Kidney epithelial cell (primary cell): ENCODE measurements at regions not wholly inside any gene's neighbourhood (a gene's known extent, or its start where the extent isn't known, plus 50 kb on each side); places are given as distances from the start of the nearest gene placed in this dataset.

Source experiments
- DNase-seq: peaks from one replicate; pipeline ENCODE4 v3.0.0-alpha.2; 2010; ENCODE audit warnings: low read depth
- H3K27me3 ChIP-seq: 2 replicates; pipeline ENCODE4 v1.6.0; 2011; ENCODE audit warnings: low read length; ENCODE audit not compliant: control insufficient read depth, insufficient read depth
- H3K36me3 ChIP-seq: 2 replicates; pipeline ENCODE4 v1.5.1; 2011; ENCODE audit warnings: low read length; ENCODE audit not compliant: control insufficient read depth, insufficient read depth
- H3K4me3 ChIP-seq: 2 replicates; pipeline ENCODE4 v1.5.1; 2011; ENCODE audit warnings: low read depth, mild to moderate bottlenecking, control low read depth, low read length
- TF ChIP-seq, protein P1 (sequence below): IDR thresholded peaks from 2 replicates; pipeline ENCODE4 v1.5.1; 2011; ENCODE audit warnings: mild to moderate bottlenecking, moderate library complexity, low read length, control low read depth, inconsistent platforms; ENCODE audit not compliant: insufficient read depth, poor library complexity, severe bottlenecking

DNA sequence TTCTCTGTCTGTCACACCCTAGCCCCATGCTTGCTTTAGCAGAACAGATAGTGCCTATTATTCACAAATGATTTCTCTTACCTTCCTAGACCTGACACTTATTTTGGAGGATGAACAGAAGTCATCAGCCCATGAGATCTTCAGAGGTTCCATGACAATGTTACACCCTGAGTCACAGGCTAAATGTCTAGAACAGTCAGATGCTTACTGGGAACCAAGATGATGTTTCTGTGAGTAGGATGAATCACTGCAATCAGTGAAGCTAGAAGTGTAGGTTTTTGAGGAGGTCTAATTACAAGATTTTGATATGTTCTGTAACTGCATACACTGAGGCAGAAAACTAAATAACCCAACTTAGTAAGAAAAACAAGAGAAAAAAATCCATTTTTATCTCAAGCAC is 123.0 kb upstream of the THUMPD2 start:
- Histone ChIP-seq H3K36me3 (no peaks in the 10 kb centered on the region), H3K27me3 (no peaks in the 10 kb centered on the region), H3K4me3 (no peak overlapping the region)
- DNase-seq: peak; percentile 80
- TF ChIP-seq, protein P1, sequence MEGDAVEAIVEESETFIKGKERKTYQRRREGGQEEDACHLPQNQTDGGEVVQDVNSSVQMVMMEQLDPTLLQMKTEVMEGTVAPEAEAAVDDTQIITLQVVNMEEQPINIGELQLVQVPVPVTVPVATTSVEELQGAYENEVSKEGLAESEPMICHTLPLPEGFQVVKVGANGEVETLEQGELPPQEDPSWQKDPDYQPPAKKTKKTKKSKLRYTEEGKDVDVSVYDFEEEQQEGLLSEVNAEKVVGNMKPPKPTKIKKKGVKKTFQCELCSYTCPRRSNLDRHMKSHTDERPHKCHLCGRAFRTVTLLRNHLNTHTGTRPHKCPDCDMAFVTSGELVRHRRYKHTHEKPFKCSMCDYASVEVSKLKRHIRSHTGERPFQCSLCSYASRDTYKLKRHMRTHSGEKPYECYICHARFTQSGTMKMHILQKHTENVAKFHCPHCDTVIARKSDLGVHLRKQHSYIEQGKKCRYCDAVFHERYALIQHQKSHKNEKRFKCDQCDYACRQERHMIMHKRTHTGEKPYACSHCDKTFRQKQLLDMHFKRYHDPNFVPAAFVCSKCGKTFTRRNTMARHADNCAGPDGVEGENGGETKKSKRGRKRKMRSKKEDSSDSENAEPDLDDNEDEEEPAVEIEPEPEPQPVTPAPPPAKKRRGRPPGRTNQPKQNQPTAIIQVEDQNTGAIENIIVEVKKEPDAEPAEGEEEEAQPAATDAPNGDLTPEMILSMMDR: no peak

DNA sequence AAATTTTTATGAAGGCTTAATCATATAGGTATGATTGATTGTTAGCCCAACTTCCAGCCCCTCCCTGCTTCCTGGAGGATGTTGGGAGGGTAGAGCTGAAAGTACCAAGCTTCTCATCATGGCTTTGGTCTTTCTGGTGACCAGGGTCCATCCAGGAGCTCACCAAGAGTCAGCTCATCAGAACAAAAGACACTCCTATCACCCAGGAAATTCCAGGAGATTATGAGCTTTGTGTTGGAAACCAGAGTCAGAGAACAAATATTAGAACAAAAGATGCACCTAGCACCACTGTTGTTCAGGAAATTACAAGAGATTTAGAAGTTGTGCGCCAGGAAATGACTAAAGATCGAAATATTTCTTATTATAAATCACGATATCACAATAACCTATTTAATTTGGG is 119.9 kb upstream of the THUMPD2 start:
- TF ChIP-seq, protein P1: no peak
- Histone ChIP-seq H3K27me3 (no peaks in the 10 kb centered on the region), H3K36me3 (no peaks in the 10 kb centered on the region), H3K4me3 (no peak overlapping the region)
- DNase-seq: no peak

DNA sequence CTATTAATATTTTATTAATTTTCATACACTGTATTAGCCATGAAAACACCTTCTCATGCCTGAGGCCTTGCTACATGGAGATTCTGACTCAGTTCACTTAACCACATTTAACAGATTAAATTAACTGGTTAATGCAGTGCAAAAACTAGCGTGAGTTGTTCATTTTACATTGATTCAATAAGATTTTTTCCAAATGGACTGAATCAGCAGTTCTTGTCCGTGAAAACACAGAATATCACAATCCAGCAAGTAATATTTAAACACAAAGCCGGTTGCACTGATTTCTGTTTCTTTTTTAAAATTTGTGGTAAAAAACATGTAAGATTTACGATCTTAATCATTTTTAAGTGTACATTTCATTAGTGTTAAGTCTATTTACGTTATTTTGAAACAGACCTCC is 118.2 kb upstream of the THUMPD2 start:
- H3K36me3 ChIP-seq: no peaks in the 10 kb centered on the region
- no peaks in the 10 kb centered on the region for H3K27me3 ChIP-seq
- H3K4me3 ChIP-seq: no peak overlapping the region
- DNase-seq: no peak
- TF ChIP-seq, protein P1: no peak

DNA sequence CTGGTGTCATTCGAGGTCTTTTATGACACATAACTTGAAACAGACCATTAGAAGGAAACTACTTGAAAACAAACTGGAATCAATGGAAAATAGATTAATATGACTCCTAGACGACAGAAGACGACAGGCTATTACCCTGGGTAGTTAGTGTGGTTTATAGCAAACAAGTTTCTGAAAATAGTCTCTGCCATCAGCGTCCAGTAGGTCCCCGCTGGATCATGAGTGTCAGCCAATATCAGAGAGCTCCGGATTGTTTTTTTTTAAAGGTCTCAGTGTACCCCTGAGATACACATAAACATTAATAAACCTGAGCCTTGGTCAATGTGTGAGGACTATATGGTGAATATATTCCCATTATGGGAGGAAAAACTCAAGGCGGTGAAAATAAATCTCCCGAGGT is 115.0 kb upstream of the THUMPD2 start:
- no peaks in the 10 kb centered on the region for H3K27me3 ChIP-seq
- no peak overlapping the region for H3K4me3 ChIP-seq
- TF ChIP-seq, protein P1: no peak
- DNase-seq: no peak
- H3K36me3 ChIP-seq: no peaks in the 10 kb centered on the region

DNA sequence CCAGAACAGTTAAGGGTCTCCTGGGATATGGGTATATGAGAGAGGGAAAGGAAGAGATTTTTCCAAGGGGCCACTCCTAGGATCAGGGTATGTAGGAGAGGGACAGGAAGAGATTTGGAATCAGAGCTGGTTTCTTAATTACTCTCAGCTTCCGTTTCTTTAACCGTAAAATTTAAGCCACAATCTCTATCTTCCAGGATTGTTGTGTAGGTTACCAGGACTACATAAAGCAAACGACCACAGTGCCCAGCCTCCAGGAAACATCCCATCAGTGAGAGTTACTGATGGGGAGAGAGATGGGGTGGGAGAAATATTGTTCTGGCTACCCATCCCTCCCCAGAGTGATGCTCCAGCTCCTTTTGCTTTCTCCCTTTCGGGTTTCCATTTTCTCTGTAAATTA is 114.6 kb upstream of the THUMPD2 start:
- no peak overlapping the region for H3K4me3 ChIP-seq
- TF ChIP-seq, protein P1: no peak
- DNase-seq: no peak
- no peaks in the 10 kb centered on the region for H3K27me3 ChIP-seq
- no peaks in the 10 kb centered on the region for H3K36me3 ChIP-seq

DNA sequence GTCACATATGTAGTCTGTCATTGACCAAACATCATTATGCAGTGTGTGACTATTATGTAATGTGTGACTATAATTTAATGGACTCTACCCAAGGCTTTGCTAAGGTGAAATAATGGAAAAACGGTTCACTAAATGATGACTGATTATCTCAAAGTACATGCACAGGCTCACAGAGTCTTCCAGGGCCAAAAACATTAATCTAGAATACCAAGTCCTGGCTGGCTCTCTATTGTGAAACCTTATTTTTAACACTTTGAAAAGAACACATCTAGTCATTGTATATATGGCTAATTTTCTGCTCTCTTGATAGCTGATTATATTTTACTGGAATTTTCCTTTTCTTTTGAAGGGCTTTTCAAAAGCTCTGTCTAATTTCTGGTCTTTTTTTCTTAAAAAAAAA is 102.9 kb upstream of the THUMPD2 start:
- DNase-seq: no peak
- Histone ChIP-seq H3K27me3 (no peaks in the 10 kb centered on the region), H3K36me3 (no peaks in the 10 kb centered on the region), H3K4me3 (no peak overlapping the region)
- TF ChIP-seq, protein P1: no peak
